SK-N-SH (cell line): ENCODE measurements at regions not wholly inside any gene's neighbourhood (a gene's known extent, or its start where the extent isn't known, plus 50 kb on each side); places are given as distances from the start of the nearest gene placed in this dataset.
A peak's percentile ranks its signal among the peaks of the same experiment; 100 is the strongest.

Experiments
- CTCF ChIA-PET: fragments of 300-600, 350-600 bp; formaldehyde crosslinking; extraction: SDS; loops from one replicate; lab custom pipeline; 2021; lab: Yijun Ruan, JAX
- POLR2A ChIA-PET: fragments of 350-600 bp; sonication (Branson Sonifier 250); formaldehyde crosslinking; extraction: SDS; loops from one replicate; lab custom pipeline; 2020; ENCODE audit warnings: antibody characterized with exemption, inconsistent platforms; lab: Yijun Ruan, JAX
- DNase-seq: peaks from one replicate; pipeline ENCODE4 v3.0.0; 2012
- H2AFZ ChIP-seq: fragments of 200-600 bp; sonication (generic); 2 replicates; pipeline ENCODE4 v1.8.1; 2016; ENCODE audit warnings: antibody characterized with exemption, mild to moderate bottlenecking, low read depth
- H3F3A ChIP-seq: fragments of 200-600 bp; sonication (generic); replicated peaks from 2 replicates; pipeline ENCODE3; 2016; ENCODE audit warnings: antibody characterized with exemption, mild to moderate bottlenecking; ENCODE audit not compliant: insufficient read depth
- H3K27ac ChIP-seq, 2 experiments: fragments of 200-500 bp in 1 of 2; fragments of 200-600 bp in 1 of 2; sonication (Bioruptor generic) in 1 of 2; sonication (generic), shearing (Covaris generic) in 1 of 2; 2 replicates each; pipeline versions ENCODE4 v1.5.1 to v1.6.1; 2014 to 2016; ENCODE audit warnings: low read depth in 2 of 2, inconsistent platforms in 1 of 2, low read length in 1 of 2, mild to moderate bottlenecking in 1 of 2, mixed read lengths in 1 of 2
- H3K27me3 ChIP-seq: fragments of 200-600 bp; sonication (generic), shearing (Covaris generic); 2 replicates; pipeline ENCODE4 v1.6.1; 2016; ENCODE audit warnings: mixed run types; ENCODE audit not compliant: insufficient read depth
- H3K36me3 ChIP-seq, 2 experiments: fragments of 200-500 bp in 1 of 2; fragments of 200-600 bp in 1 of 2; sonication (Bioruptor generic) in 1 of 2; sonication (generic) in 1 of 2; replicated peaks in 1 of 2; 2 replicates each; pipeline versions ENCODE3 to v1.5.1; 2014 to 2016; ENCODE audit warnings: low read length in 1 of 2, mild to moderate bottlenecking in 1 of 2; ENCODE audit not compliant: insufficient read depth in 2 of 2, control insufficient read depth in 1 of 2
- H3K4me1 ChIP-seq, 2 experiments: fragments of 200-500 bp in 1 of 2; fragments of 200-600 bp in 1 of 2; sonication (Bioruptor generic) in 1 of 2; sonication (generic), shearing (Covaris generic) in 1 of 2; 2 replicates each; pipeline versions ENCODE4 v1.5.1 to v1.6.1; 2014 to 2016; ENCODE audit warnings: low read depth in 1 of 2, low read length in 1 of 2, mixed run types in 1 of 2; ENCODE audit not compliant: insufficient read depth in 2 of 2, control insufficient read depth in 1 of 2
- H3K4me2 ChIP-seq: fragments of 200-600 bp; sonication (generic), shearing (Covaris generic); 2 replicates; pipeline ENCODE4 v1.6.1; 2017; ENCODE audit warnings: mixed run types
- H3K4me3 ChIP-seq, 2 experiments: fragments of 200-500 bp in 1 of 2; fragments of 200-600 bp in 1 of 2; sonication (Bioruptor generic) in 1 of 2; sonication (generic), shearing (Covaris generic) in 1 of 2; 2 replicates each; pipeline versions ENCODE4 v1.5.1 to v1.8.1; 2014 to 2016; ENCODE audit warnings: low read depth in 2 of 2, inconsistent platforms in 1 of 2, low read length in 1 of 2, mild to moderate bottlenecking in 1 of 2, mixed read lengths in 1 of 2, moderate library complexity in 1 of 2
- H3K79me2 ChIP-seq: fragments of 200-600 bp; sonication (generic); 2 replicates; pipeline ENCODE4 v1.8.1; 2017; ENCODE audit warnings: mild to moderate bottlenecking; ENCODE audit not compliant: insufficient read depth
- H3K9ac ChIP-seq: fragments of 200-600 bp; sonication (generic); 2 replicates; pipeline ENCODE4 v1.6.1; 2017; ENCODE audit warnings: mixed run types
- H3K9me2 ChIP-seq: fragments of 200-600 bp; sonication (generic); 2 replicates; pipeline ENCODE4 v1.6.1; 2017; ENCODE audit warnings: mixed run types
- H3K9me3 ChIP-seq: fragments of 200-600 bp; sonication (generic); 2 replicates; pipeline ENCODE4 v1.6.1; 2017; ENCODE audit warnings: mixed run types, mild to moderate bottlenecking, moderate library complexity
- H4K20me1 ChIP-seq: fragments of 200-600 bp; sonication (generic); 2 replicates; pipeline ENCODE4 v1.6.1; 2017; ENCODE audit warnings: mild to moderate bottlenecking, mixed run types; ENCODE audit not compliant: insufficient read depth
- EP300 ChIP-seq, 2 experiments: IDR thresholded peaks; 2 replicates each; pipeline versions ENCODE4 v1.4.0 to v1.6.1; 2012; ENCODE audit warnings: borderline replicate concordance in 1 of 2, low read depth in 1 of 2, low read length in 1 of 2
- GABPA ChIP-seq: IDR thresholded peaks from 2 replicates; pipeline ENCODE4 v1.4.0; 2012; ENCODE audit warnings: low read depth, mild to moderate bottlenecking
- JUND ChIP-seq: IDR thresholded peaks from 2 replicates; pipeline ENCODE4 v1.4.0; 2012
- NFIC ChIP-seq: IDR thresholded peaks from 2 replicates; pipeline ENCODE4 v1.4.0; 2012; ENCODE audit warnings: borderline replicate concordance
- NRF1 ChIP-seq: IDR thresholded peaks from 2 replicates; pipeline ENCODE4 v1.6.1; 2012; ENCODE audit warnings: low read depth, mild to moderate bottlenecking, low read length
- POLR2AphosphoS5 ChIP-seq: IDR thresholded peaks from 2 replicates; pipeline ENCODE4 v1.6.1; 2012; ENCODE audit warnings: low read depth, low read length
- RAD21 ChIP-seq: IDR thresholded peaks from 2 replicates; pipeline ENCODE4 v1.6.1; 2012; ENCODE audit warnings: mild to moderate bottlenecking, low read length
- REST ChIP-seq: IDR thresholded peaks from 2 replicates; pipeline ENCODE4 v1.6.1; 2012; ENCODE audit warnings: mild to moderate bottlenecking, low read depth, low read length, moderate library complexity
- RFX5 ChIP-seq: IDR thresholded peaks from 2 replicates; pipeline ENCODE4 v1.6.1; 2012; ENCODE audit warnings: mild to moderate bottlenecking, improper control_type of control experiment, low read length
- WGBS: methylation state at CpG from one replicate; pipeline ENCODE4 v1.1.6; 2017; ENCODE audit warnings: low lambda C conversion rate; 5-methylcytosine and 5-hydroxymethylcytosine counted together
- TF ChIP-seq, protein P1 (sequence below): IDR thresholded peaks from 2 replicates; pipeline ENCODE4 v1.4.0; 2012; ENCODE audit warnings: low read depth
- TF ChIP-seq, protein P2 (sequence below): IDR thresholded peaks from 2 replicates; pipeline ENCODE4 v1.4.0; 2012; ENCODE audit warnings: low read depth, borderline replicate concordance
- TF ChIP-seq, protein P3 (sequence below): fragments of 200-600 bp; sonication (generic); IDR thresholded peaks from 2 replicates; pipeline ENCODE4 v1.6.1; 2017; ENCODE audit warnings: antibody characterized with exemption, mild to moderate bottlenecking, moderate library complexity

- H3K9ac ChIP-seq = no peak overlapping the region
- H4K20me1 ChIP-seq = no peaks in the 10 kb centered on the region
- H3K4me3 ChIP-seq = no peak overlapping the region
- no peaks in the 10 kb centered on the region for H3K4me1 ChIP-seq
- no peaks in the 10 kb centered on the region for H3K79me2 ChIP-seq
- H3K27me3 ChIP-seq = no peaks in the 10 kb centered on the region
- CTCF ChIA-PET = no interaction called here
- H3F3A ChIP-seq = no peaks in the 10 kb centered on the region
- TF ChIP-seq POLR2AphosphoS5 (no peak), EP300 (IDR thresholded peaks at IDR 0.05; ENCODE audit: borderline replicate concordance in 1 of 2, low read depth in 1 of 2, low read length in 1 of 2) (no peak)
- TF ChIP-seq, protein P1, sequence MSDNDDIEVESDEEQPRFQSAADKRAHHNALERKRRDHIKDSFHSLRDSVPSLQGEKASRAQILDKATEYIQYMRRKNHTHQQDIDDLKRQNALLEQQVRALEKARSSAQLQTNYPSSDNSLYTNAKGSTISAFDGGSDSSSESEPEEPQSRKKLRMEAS = no peak
- DNase-seq = no peak
- POLR2A ChIA-PET = no interaction called here
- H3K9me2 ChIP-seq = no peaks in the 10 kb centered on the region
- no peaks in the 10 kb centered on the region for H3K36me3 ChIP-seq
- H3K27ac ChIP-seq = no peak overlapping the region
- H3K4me2 ChIP-seq = no peak overlapping the region
- no peak overlapping the region for H2AFZ ChIP-seq
- no peaks in the 10 kb centered on the region for H3K9me3 ChIP-seq
Observed at GRCh38 chr14:26913786-26914185, 316.0 kb upstream of the NOVA1 start.

- TF ChIP-seq NRF1 (no peak), GABPA (no peak), RFX5 (no peak), RAD21 (peak; percentile 42), REST (no peak), NFIC (no peak), JUND (no peak)
- TF ChIP-seq, protein P2, sequence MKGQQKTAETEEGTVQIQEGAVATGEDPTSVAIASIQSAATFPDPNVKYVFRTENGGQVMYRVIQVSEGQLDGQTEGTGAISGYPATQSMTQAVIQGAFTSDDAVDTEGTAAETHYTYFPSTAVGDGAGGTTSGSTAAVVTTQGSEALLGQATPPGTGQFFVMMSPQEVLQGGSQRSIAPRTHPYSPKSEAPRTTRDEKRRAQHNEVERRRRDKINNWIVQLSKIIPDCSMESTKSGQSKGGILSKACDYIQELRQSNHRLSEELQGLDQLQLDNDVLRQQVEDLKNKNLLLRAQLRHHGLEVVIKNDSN = no peak
- TF ChIP-seq, protein P3, sequence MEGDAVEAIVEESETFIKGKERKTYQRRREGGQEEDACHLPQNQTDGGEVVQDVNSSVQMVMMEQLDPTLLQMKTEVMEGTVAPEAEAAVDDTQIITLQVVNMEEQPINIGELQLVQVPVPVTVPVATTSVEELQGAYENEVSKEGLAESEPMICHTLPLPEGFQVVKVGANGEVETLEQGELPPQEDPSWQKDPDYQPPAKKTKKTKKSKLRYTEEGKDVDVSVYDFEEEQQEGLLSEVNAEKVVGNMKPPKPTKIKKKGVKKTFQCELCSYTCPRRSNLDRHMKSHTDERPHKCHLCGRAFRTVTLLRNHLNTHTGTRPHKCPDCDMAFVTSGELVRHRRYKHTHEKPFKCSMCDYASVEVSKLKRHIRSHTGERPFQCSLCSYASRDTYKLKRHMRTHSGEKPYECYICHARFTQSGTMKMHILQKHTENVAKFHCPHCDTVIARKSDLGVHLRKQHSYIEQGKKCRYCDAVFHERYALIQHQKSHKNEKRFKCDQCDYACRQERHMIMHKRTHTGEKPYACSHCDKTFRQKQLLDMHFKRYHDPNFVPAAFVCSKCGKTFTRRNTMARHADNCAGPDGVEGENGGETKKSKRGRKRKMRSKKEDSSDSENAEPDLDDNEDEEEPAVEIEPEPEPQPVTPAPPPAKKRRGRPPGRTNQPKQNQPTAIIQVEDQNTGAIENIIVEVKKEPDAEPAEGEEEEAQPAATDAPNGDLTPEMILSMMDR = peak; percentile 49
- TF ChIP-seq, protein P1 = no peak
- H3K9ac ChIP-seq = no peak overlapping the region
- H3K36me3 ChIP-seq = no peaks in the 10 kb centered on the region
- WGBS = 0% methylated on average over 1 of the region's 1 CpG
- ChIA-PET POLR2A (no interaction called here), CTCF (interaction anchor here (0.6 to 1.3 kb wide), 6 partner anchors 9 to 523 kb away, joined by 3 read pairs; no protein-coding TSS in a partner anchor)
- H3K79me2 ChIP-seq = no peaks in the 10 kb centered on the region; the same call in 1 of the 2 replicates
- H3K9me2 ChIP-seq = no peaks in the 10 kb centered on the region
- no peak overlapping the region for H3K4me3 ChIP-seq
- no peaks in the 10 kb centered on the region for H3K27me3 ChIP-seq
- H4K20me1 ChIP-seq = no peaks in the 10 kb centered on the region
- H3K9me3 ChIP-seq = no peaks in the 10 kb centered on the region
- no peak overlapping the region for H2AFZ ChIP-seq
- no peaks in the 10 kb centered on the region for H3K4me1 ChIP-seq
- no peak overlapping the region for H3K27ac ChIP-seq
- H3K4me2 ChIP-seq = no peak overlapping the region
- H3F3A ChIP-seq = no peaks in the 10 kb centered on the region
- peak; percentile 1 for DNase-seq
Observed at GRCh38 chr14:26917086-26917485, 319.3 kb upstream of the NOVA1 start.
